CD14-positive monocyte (primary cell): ENCODE measurements at regions not wholly inside any gene's neighbourhood (a gene's known extent, or its start where the extent isn't known, plus 50 kb on each side); places are given as distances from the start of the nearest gene placed in this dataset.
"Not testable (repeated sequence)": the region's sequence is repeated elsewhere in the genome, so short reads cannot be mapped to it uniquely, and the experiment has no call there.

Experiments
- DNase-seq, 3 donors: peaks; one replicate each; pipeline ENCODE4 v3.0.0-alpha.2; 2011 to 2022
- H2AFZ ChIP-seq: 2 replicates; pipeline ENCODE4 v1.6.0; 2012; ENCODE audit warnings: mild to moderate bottlenecking, low read depth, low read length, inconsistent platforms; ENCODE audit not compliant: insufficient read depth, poor library complexity, severe bottlenecking
- H3K27ac ChIP-seq, 2 donors: 1 replicate in 1 of 2; 2 replicates in 1 of 2; pipeline ENCODE4 v1.5.1; 2012 to 2013; ENCODE audit warnings: low read length in 2 of 2, control low read depth in 1 of 2, inconsistent platforms in 1 of 2, low read depth in 1 of 2, mild to moderate bottlenecking in 1 of 2
- H3K27me3 ChIP-seq, 2 donors: one replicate each; pipeline versions ENCODE4 v1.6.0 to v1.6.1; 2011 to 2013; ENCODE audit warnings: low read length in 2 of 2; ENCODE audit not compliant: control insufficient read depth in 2 of 2, insufficient read depth in 2 of 2
- H3K36me3 ChIP-seq, 2 donors: replicated peaks in 1 of 2; 1 replicate in 1 of 2; 2 replicates in 1 of 2; pipeline versions ENCODE4 v1.5.1 to v1.6.1; 2012 to 2013; ENCODE audit warnings: low read length in 2 of 2, control low read depth in 1 of 2, inconsistent platforms in 1 of 2, mild to moderate bottlenecking in 1 of 2; ENCODE audit not compliant: insufficient read depth in 2 of 2, control insufficient read depth in 1 of 2
- H3K4me1 ChIP-seq, 2 donors: 1 replicate in 1 of 2; 2 replicates in 1 of 2; pipeline versions ENCODE4 v1.5.1 to v1.6.1; 2012 to 2013; ENCODE audit warnings: low read length in 2 of 2, control low read depth in 1 of 2, inconsistent platforms in 1 of 2, mild to moderate bottlenecking in 1 of 2, moderate library complexity in 1 of 2; ENCODE audit not compliant: insufficient read depth in 2 of 2, control insufficient read depth in 1 of 2
- H3K4me2 ChIP-seq: replicated peaks from 2 replicates; pipeline ENCODE3; 2012; ENCODE audit warnings: low read length, moderate library complexity, mild to moderate bottlenecking; ENCODE audit not compliant: poor library complexity, severe bottlenecking; ENCODE audit errors: extremely low read depth
- H3K4me3 ChIP-seq, 3 experiments: fragments of 200-600 bp in 1 of 3; sonication (generic) in 1 of 3; replicated peaks in 1 of 3; 1 replicate in 2 of 3; 2 replicates in 1 of 3; pipeline ENCODE4 v1.5.1; 2011 to 2013; ENCODE audit warnings: low read length in 3 of 3, mild to moderate bottlenecking in 3 of 3, control low read depth in 2 of 3, low read depth in 2 of 3, inconsistent platforms in 1 of 3, moderate library complexity in 1 of 3
- H3K79me2 ChIP-seq: 2 replicates; pipeline ENCODE4 v1.6.0; 2012; ENCODE audit warnings: mild to moderate bottlenecking, control low read depth, inconsistent platforms, low read length, moderate library complexity; ENCODE audit not compliant: insufficient read depth
- H3K9ac ChIP-seq: 2 replicates; pipeline ENCODE4 v1.6.0; 2017; ENCODE audit warnings: low read length, mild to moderate bottlenecking; ENCODE audit not compliant: insufficient read depth, poor library complexity, severe bottlenecking
- H3K9me3 ChIP-seq, 2 donors: replicated peaks in 1 of 2; 1 replicate in 1 of 2; 2 replicates in 1 of 2; pipeline versions ENCODE4 v1.5.1 to v1.6.1; 2012 to 2013; ENCODE audit warnings: low read length in 2 of 2, control low read depth in 1 of 2; ENCODE audit not compliant: control insufficient read depth in 1 of 2, insufficient read depth in 1 of 2
- H4K20me1 ChIP-seq: 2 replicates; pipeline ENCODE4 v1.6.0; 2012; ENCODE audit warnings: mild to moderate bottlenecking, low read length, control low read depth, moderate library complexity; ENCODE audit not compliant: insufficient read depth
- H3K27ac Mint-ChIP-seq, 7 donors: one replicate each; pipeline ENCODE4 v1.8.0; 2020; ENCODE audit warnings: mild to moderate bottlenecking in 7 of 7, mixed read lengths in 7 of 7, moderate library complexity in 6 of 7, inconsistent platforms in 2 of 7
- H3K27me3 Mint-ChIP-seq, 3 donors: one replicate each; pipeline ENCODE4 v1.8.0; 2021 to 2022; ENCODE audit warnings: low read depth in 3 of 3, mild to moderate bottlenecking in 3 of 3, mixed read lengths in 3 of 3, moderate library complexity in 3 of 3, inconsistent platforms in 1 of 3
- H3K36me3 Mint-ChIP-seq, 2 donors: one replicate each; pipeline ENCODE4 v1.8.0; 2020; ENCODE audit warnings: mixed read lengths in 2 of 2, inconsistent platforms in 1 of 2, mild to moderate bottlenecking in 1 of 2
- H3K4me1 Mint-ChIP-seq: one replicate; pipeline ENCODE4 v1.8.0; 2020; ENCODE audit warnings: mild to moderate bottlenecking, mixed read lengths
- H3K4me3 Mint-ChIP-seq, 2 donors: one replicate each; pipeline ENCODE4 v1.8.0; 2020; ENCODE audit warnings: mild to moderate bottlenecking in 2 of 2, mixed read lengths in 2 of 2, moderate library complexity in 1 of 2
- H3K9me3 Mint-ChIP-seq, 7 donors: one replicate each; pipeline ENCODE4 v1.8.0; 2020 to 2022; ENCODE audit warnings: mixed read lengths in 7 of 7, mild to moderate bottlenecking in 6 of 7, moderate library complexity in 6 of 7, inconsistent platforms in 2 of 7
- CTCF ChIP-seq: fragments of 200-600 bp; IDR thresholded peaks from one replicate; pipeline ENCODE4 v1.8.0; 2022; ENCODE audit warnings: antibody characterized with exemption, mild to moderate bottlenecking
- WGBS: methylation state at CpG from one replicate; pipeline ENCODE4 v1.1.5; 2013; ENCODE audit warnings: missing lambda C conversion rate; ENCODE audit not compliant: insufficient coverage; 5-methylcytosine and 5-hydroxymethylcytosine counted together
- intact Hi-C, 2 donors: fragments of 100-400 bp; cut with micrococcal nuclease; formaldehyde crosslinking; loops; one replicate each; pipeline versions ENCODE4 v1.15.0 to v1.15.1; 2023

DNA sequence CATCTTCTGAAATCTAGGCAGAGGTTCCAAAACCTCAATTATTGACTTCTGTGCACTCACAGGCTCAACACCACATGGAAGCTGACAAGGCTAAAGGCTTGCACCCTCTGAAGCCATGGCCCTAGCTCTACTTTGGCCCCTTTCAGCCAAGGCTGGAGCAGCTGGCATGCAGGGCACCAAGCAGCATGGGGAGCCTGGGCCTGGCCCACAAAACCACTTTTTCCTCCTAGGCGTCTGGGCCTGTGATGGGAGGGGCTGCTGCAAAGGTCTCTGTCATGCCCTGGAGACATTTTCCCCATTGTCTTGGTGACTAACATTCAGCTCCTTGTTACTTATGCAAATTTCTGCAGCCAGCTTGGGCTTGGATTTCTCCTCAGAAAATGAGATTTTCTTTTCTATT lies 123.5 kb upstream of the MEOX2 start:
- H3K36me3 Mint-ChIP-seq, H3K27me3 ChIP-seq, H3K79me2 ChIP-seq, DNase-seq, H3K4me2 ChIP-seq, H3K9me3 ChIP-seq, H3K4me1 ChIP-seq, H3K27me3 Mint-ChIP-seq, H3K4me1 Mint-ChIP-seq, H3K27ac Mint-ChIP-seq, H3K36me3 ChIP-seq, intact Hi-C loops, H3K9me3 Mint-ChIP-seq, H3K4me3 Mint-ChIP-seq, H3K27ac ChIP-seq, H3K4me3 ChIP-seq, H2AFZ ChIP-seq, H4K20me1 ChIP-seq, H3K9ac ChIP-seq: not testable (repeated sequence)
- WGBS, result 89% methylated on average over 1 of the region's 1 CpG

DNA sequence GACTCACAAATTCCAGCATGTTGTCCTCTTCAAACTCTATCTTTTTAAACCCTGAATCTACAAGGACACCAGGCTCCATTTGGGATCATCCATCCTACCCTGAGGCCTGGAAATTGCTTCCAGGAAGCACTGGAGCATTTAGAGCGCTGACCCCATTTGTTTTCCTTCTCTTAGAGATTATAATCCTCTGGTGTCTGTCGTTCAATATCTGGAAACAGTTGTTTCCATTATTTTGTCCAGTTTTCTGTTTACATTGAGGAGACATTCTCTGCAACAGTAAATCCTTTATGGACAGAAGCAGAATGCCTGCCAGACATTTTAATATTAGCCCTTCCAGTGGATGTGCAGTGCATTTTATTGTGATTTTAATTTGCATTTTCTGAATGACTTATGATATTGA lies 119.4 kb upstream of the MEOX2 start:
- no peaks in the 10 kb centered on the region for H3K36me3 ChIP-seq
- no peak for DNase-seq
- H4K20me1 ChIP-seq, result no peaks in the 10 kb centered on the region
- H3K4me3 Mint-ChIP-seq, result no peak overlapping the region
- H3K79me2 ChIP-seq, result no peaks in the 10 kb centered on the region
- intact Hi-C loops, result no loop called here
- no peak overlapping the region for H3K4me3 ChIP-seq
- no peak overlapping the region for H3K4me2 ChIP-seq
- 100% methylated on average over 1 of the region's 2 CpGs for WGBS
- no peaks in the 10 kb centered on the region for H3K27me3 Mint-ChIP-seq
- no peak overlapping the region for H3K27ac Mint-ChIP-seq
- no peak overlapping the region for H3K27ac ChIP-seq
- H3K9me3 ChIP-seq, result no peaks in the 10 kb centered on the region
- peaks cover 1 to 7% (median 5%) of the 10 kb centered on the region in 7 donors for H3K9me3 Mint-ChIP-seq
- H3K4me1 ChIP-seq, result no peaks in the 10 kb centered on the region
- no peaks in the 10 kb centered on the region for H3K4me1 Mint-ChIP-seq
- no peak for TF ChIP-seq CTCF
- no peaks in the 10 kb centered on the region for H3K27me3 ChIP-seq
- no peak overlapping the region for H2AFZ ChIP-seq
- H3K9ac ChIP-seq, result no peak overlapping the region
- no peaks in the 10 kb centered on the region for H3K36me3 Mint-ChIP-seq
